Mesothelial cell of epicardium (in vitro differentiated cells): ENCODE measurements at regions not wholly inside any gene's neighbourhood (a gene's known extent, or its start where the extent isn't known, plus 50 kb on each side); places are given as distances from the start of the nearest gene placed in this dataset.

Experiments used
- DNase-seq, 2 experiments: peaks; one replicate each; pipeline ENCODE4 v3.0.0; 2021; ENCODE audit warnings: low spot score in 2 of 2; ENCODE audit not compliant: unreplicated experiment in 2 of 2
- H3K27ac Mint-ChIP-seq: 2 replicates; pipeline ENCODE4 v1.8.0; 2021; ENCODE audit warnings: mixed read lengths
- H3K27me3 Mint-ChIP-seq: 2 replicates; pipeline ENCODE4 v1.8.0; 2021; ENCODE audit warnings: low read depth, mixed read lengths
- H3K36me3 Mint-ChIP-seq: 2 replicates; pipeline ENCODE4 v1.8.0; 2021; ENCODE audit warnings: mixed read lengths
- H3K4me1 Mint-ChIP-seq: 2 replicates; pipeline ENCODE4 v1.8.0; 2021; ENCODE audit warnings: mixed read lengths
- H3K4me3 Mint-ChIP-seq: 2 replicates; pipeline ENCODE4 v1.8.0; 2021; ENCODE audit warnings: mild to moderate bottlenecking, moderate library complexity, mixed read lengths
- H3K9me3 Mint-ChIP-seq: 2 replicates; pipeline ENCODE4 v1.8.0; 2021; ENCODE audit warnings: mixed read lengths
- CTCF ChIP-seq: fragments of 200-600 bp; sonication (generic); IDR thresholded peaks from one replicate; pipeline ENCODE4 v1.5.0; 2021; ENCODE audit warnings: antibody characterized with exemption; ENCODE audit not compliant: unreplicated experiment

- Mint-ChIP-seq H3K4me3 (no peak overlapping the region), H3K4me1 (peaks cover 4% of the 10 kb centered on the region), H3K27ac (no peak overlapping the region), H3K9me3 (no peaks in the 10 kb centered on the region), H3K27me3 (no peaks in the 10 kb centered on the region), H3K36me3 (no peaks in the 10 kb centered on the region)
- DNase-seq: no peak
- no peak for TF ChIP-seq CTCF
Observed at GRCh38 chr5:164053123-164053522, 547.7 kb downstream of the MAT2B start.

GRCh38 chr5:164054461-164054860, 549.0 kb downstream of the MAT2B start:
- no peaks in the 10 kb centered on the region for H3K36me3 Mint-ChIP-seq
- no peak for DNase-seq
- no peak overlapping the region for H3K4me3 Mint-ChIP-seq
- TF ChIP-seq CTCF: no peak
- H3K27ac Mint-ChIP-seq: no peak overlapping the region
- H3K27me3 Mint-ChIP-seq: no peaks in the 10 kb centered on the region
- H3K9me3 Mint-ChIP-seq: no peaks in the 10 kb centered on the region
- peaks cover 4% of the 10 kb centered on the region for H3K4me1 Mint-ChIP-seq

GRCh38 chr5:164057121-164057520, 551.7 kb downstream of the MAT2B start:
- H3K36me3 Mint-ChIP-seq: no peaks in the 10 kb centered on the region
- TF ChIP-seq CTCF: no peak
- H3K4me1 Mint-ChIP-seq: peaks cover 4% of the 10 kb centered on the region
- no peak overlapping the region for H3K27ac Mint-ChIP-seq
- H3K27me3 Mint-ChIP-seq: no peaks in the 10 kb centered on the region
- no peak for DNase-seq
- no peak overlapping the region for H3K4me3 Mint-ChIP-seq
- no peaks in the 10 kb centered on the region for H3K9me3 Mint-ChIP-seq

GRCh38 chr5:164058621-164059020, 553.2 kb downstream of the MAT2B start:
- no peak for TF ChIP-seq CTCF
- no peak overlapping the region for H3K4me3 Mint-ChIP-seq
- no peak for DNase-seq
- no peaks in the 10 kb centered on the region for H3K4me1 Mint-ChIP-seq
- H3K36me3 Mint-ChIP-seq: no peaks in the 10 kb centered on the region
- no peaks in the 10 kb centered on the region for H3K9me3 Mint-ChIP-seq
- no peak overlapping the region for H3K27ac Mint-ChIP-seq
- H3K27me3 Mint-ChIP-seq: no peaks in the 10 kb centered on the region

- no peak for DNase-seq
- Mint-ChIP-seq H3K9me3 (no peaks in the 10 kb centered on the region), H3K4me1 (no peaks in the 10 kb centered on the region), H3K36me3 (no peaks in the 10 kb centered on the region), H3K27me3 (no peaks in the 10 kb centered on the region), H3K4me3 (no peak overlapping the region), H3K27ac (no peak overlapping the region)
- TF ChIP-seq CTCF: no peak
Observed at GRCh38 chr5:164059471-164059870, 554.1 kb downstream of the MAT2B start.

- Mint-ChIP-seq H3K27me3 (no peaks in the 10 kb centered on the region), H3K9me3 (no peaks in the 10 kb centered on the region), H3K4me1 (no peaks in the 10 kb centered on the region), H3K27ac (no peak overlapping the region), H3K4me3 (no peak overlapping the region), H3K36me3 (no peaks in the 10 kb centered on the region)
- DNase-seq: no peak
- no peak for TF ChIP-seq CTCF
Observed at GRCh38 chr5:164060786-164061355, 555.5 kb downstream of the MAT2B start.
